ENCODE measurements at regions not wholly inside any gene's neighbourhood (a gene's known extent, or its start where the extent isn't known, plus 50 kb on each side); places are given as distances from the start of the nearest gene placed in this dataset.

DNA sequence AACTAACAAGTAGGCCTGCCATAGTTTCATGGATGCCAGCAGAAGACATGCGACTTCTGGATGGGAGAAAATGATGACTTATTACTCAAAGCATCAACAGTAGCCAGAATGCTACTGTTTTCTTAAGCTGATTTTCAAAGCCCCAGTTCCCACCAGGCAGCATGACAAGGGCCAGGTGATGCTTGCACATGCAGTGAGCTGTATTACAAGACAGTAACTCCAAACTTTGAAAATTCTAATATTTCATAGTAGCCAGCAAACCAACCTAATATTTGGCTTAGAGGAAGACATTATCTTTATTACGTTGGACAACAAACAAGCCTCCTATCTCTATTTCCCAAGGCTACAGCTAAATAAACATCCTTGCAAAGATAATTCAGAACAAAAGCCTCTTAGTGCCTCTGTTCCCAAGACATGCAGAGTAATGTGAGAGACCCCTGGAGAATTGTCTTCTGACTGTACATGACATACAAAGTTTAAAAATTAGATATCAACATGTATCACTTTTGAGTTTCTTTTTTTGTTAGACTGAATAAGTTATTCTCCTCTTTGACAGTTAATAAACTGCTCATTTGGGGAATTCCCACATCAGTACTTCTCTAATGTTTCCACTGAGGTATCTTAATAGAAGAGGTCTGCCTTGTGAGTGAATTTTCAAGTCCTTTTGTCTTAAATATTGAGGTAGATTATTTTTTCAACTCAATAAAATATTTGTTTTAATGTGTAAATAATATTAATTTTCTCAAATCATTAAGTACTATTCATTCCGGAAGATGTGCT, 367.6 kb upstream of the CWC22 start:
- H3K4me3 ChIP-seq (ENCODE audit: low read depth, low read length), result no peak overlapping the region
- no peak for DNase-seq (ENCODE audit: low read depth)

GRCh38 chr2:180370511-180371205, 363.6 kb upstream of the CWC22 start:
- H3K27me3 ChIP-seq (ENCODE audit: control insufficient read depth, insufficient read depth, low read length), result no peaks in the 10 kb centered on the region
- H3K4me3 ChIP-seq (ENCODE audit: low read depth, low read length), result no peak overlapping the region
- TF ChIP-seq CTCF (IDR thresholded peaks at IDR 0.05; ENCODE audit: insufficient read depth, low read length, poor library complexity, severe bottlenecking), result no peak
- no peak for DNase-seq (ENCODE audit: low read depth)
- H3K36me3 ChIP-seq (ENCODE audit: control insufficient read depth, insufficient read depth, low read length), result no peaks in the 10 kb centered on the region

More for the DNA sequence above, 367.6 kb upstream of the CWC22 start:
- no peak for TF ChIP-seq CTCF (IDR thresholded peaks at IDR 0.05; ENCODE audit: insufficient read depth, low read length, poor library complexity, severe bottlenecking)
- H3K36me3 ChIP-seq (ENCODE audit: control insufficient read depth, insufficient read depth, low read length), result no peaks in the 10 kb centered on the region
- H3K27me3 ChIP-seq (ENCODE audit: control insufficient read depth, insufficient read depth, low read length), result no peaks in the 10 kb centered on the region

DNA sequence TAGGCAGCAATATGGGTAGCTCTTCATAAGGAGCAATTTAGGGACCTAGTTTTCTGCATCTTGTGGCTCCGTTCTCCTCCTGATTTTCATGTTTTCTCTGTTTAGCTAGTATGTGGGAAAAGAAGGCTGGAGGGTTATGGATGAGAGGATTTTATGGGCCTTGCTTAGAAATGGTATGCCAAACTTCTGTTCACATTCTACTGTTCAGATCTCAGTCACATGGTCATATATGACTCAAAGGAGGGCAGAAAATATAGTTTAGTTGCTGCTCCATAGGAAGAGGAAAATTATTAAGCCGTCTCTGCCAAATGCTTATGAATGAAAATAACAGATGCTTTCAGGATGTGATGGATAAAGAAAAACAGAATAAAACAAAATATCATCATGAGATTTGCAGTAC, 361.8 kb upstream of the CWC22 start:
- no peak for DNase-seq (ENCODE audit: low read depth)

DNA sequence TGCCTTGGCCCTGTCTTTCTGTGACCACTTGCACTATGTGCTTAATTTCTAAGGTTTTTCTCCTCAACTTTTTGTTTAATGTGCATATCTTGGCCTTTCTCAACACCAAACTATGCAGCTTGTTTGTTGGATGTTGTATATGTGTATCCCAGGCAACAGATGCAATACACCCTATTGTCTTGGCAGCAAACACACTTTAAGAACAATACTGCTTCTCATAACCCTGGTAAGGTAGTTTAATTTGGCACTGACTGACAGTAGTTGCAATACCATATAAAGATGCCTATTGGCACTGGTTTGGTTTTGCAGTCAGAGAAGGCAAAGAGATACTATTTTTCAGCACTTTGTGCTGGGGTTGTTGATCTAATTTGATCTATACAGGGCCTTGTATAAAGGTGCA, 360.7 kb upstream of the CWC22 start:
- Histone ChIP-seq H3K36me3 (ENCODE audit: control insufficient read depth, insufficient read depth, low read length) (no peaks in the 10 kb centered on the region), H3K27me3 (ENCODE audit: control insufficient read depth, insufficient read depth, low read length) (no peaks in the 10 kb centered on the region), H3K4me3 (ENCODE audit: low read depth, low read length) (no peak overlapping the region)
- DNase-seq (ENCODE audit: low read depth), result no peak
- TF ChIP-seq CTCF (IDR thresholded peaks at IDR 0.05; ENCODE audit: insufficient read depth, low read length, poor library complexity, severe bottlenecking), result no peak

More for the DNA sequence above, 361.8 kb upstream of the CWC22 start:
- no peak overlapping the region for H3K4me3 ChIP-seq (ENCODE audit: low read depth, low read length)
- H3K27me3 ChIP-seq (ENCODE audit: control insufficient read depth, insufficient read depth, low read length), result no peaks in the 10 kb centered on the region
- TF ChIP-seq CTCF (IDR thresholded peaks at IDR 0.05; ENCODE audit: insufficient read depth, low read length, poor library complexity, severe bottlenecking), result no peak
- no peaks in the 10 kb centered on the region for H3K36me3 ChIP-seq (ENCODE audit: control insufficient read depth, insufficient read depth, low read length)

- DNase-seq (ENCODE audit: low read depth), result no peak
- no peaks in the 10 kb centered on the region for H3K36me3 ChIP-seq (ENCODE audit: control insufficient read depth, insufficient read depth, low read length)
- no peak for TF ChIP-seq CTCF (IDR thresholded peaks at IDR 0.05; ENCODE audit: insufficient read depth, low read length, poor library complexity, severe bottlenecking)
- H3K4me3 ChIP-seq (ENCODE audit: low read depth, low read length), result no peak overlapping the region
- H3K27me3 ChIP-seq (ENCODE audit: control insufficient read depth, insufficient read depth, low read length), result no peaks in the 10 kb centered on the region
These were observed 359.4 kb upstream of the CWC22 start for GRCh38 chr2:180366481-180366880.

All from kidney epithelial cell (primary cell).